ENCODE measurements at regions not wholly inside any gene's neighbourhood (a gene's known extent, or its start where the extent isn't known, plus 50 kb on each side); places are given as distances from the start of the nearest gene placed in this dataset.

DNA sequence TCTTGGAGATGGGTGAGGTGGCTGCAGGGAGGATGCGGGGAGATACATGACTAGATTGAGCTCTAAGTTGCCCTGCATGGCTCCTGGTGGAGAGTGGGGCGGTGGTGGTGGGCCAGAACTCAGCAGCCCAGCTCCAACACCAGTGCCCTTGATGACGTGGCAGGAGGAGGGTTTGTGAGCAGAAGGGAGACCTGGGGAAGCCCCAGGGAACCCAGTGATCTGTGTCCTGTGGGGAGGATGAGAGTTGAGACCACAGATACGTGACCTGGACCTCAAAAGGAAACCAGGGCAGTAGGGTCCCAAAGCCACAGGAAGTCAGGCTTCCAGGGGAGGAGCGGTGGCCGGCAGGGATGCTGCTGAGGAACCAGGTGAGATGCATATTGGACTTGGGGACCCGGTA is 989.1 kb upstream of the TMEM132C start:
- Mint-ChIP-seq H3K27me3 (ENCODE audit: unreplicated experiment) (no peaks in the 10 kb centered on the region), H3K9me3 (ENCODE audit: low read depth, unreplicated experiment) (peaks cover 16% of the 10 kb centered on the region), H3K36me3 (ENCODE audit: insufficient read depth, unreplicated experiment) (no peaks in the 10 kb centered on the region), H3K4me1 (ENCODE audit: low read depth, unreplicated experiment) (no peaks in the 10 kb centered on the region), H3K27ac (ENCODE audit: unreplicated experiment) (no peak overlapping the region), H3K4me3 (ENCODE audit: low read depth, unreplicated experiment) (no peak overlapping the region)
- intact Hi-C loops (cut with micrococcal nuclease; ENCODE audit: unreplicated experiment), result no loop called here
- DNase-seq, result no peak
- CTCF ChIA-PET, result no interaction called here
- no TSS peak for BruUV-seq (replicated peaks)
- TF ChIP-seq, protein P1, sequence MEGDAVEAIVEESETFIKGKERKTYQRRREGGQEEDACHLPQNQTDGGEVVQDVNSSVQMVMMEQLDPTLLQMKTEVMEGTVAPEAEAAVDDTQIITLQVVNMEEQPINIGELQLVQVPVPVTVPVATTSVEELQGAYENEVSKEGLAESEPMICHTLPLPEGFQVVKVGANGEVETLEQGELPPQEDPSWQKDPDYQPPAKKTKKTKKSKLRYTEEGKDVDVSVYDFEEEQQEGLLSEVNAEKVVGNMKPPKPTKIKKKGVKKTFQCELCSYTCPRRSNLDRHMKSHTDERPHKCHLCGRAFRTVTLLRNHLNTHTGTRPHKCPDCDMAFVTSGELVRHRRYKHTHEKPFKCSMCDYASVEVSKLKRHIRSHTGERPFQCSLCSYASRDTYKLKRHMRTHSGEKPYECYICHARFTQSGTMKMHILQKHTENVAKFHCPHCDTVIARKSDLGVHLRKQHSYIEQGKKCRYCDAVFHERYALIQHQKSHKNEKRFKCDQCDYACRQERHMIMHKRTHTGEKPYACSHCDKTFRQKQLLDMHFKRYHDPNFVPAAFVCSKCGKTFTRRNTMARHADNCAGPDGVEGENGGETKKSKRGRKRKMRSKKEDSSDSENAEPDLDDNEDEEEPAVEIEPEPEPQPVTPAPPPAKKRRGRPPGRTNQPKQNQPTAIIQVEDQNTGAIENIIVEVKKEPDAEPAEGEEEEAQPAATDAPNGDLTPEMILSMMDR (IDR thresholded peaks at IDR 0.05; ENCODE audit: unreplicated experiment), result no peak

DNA sequence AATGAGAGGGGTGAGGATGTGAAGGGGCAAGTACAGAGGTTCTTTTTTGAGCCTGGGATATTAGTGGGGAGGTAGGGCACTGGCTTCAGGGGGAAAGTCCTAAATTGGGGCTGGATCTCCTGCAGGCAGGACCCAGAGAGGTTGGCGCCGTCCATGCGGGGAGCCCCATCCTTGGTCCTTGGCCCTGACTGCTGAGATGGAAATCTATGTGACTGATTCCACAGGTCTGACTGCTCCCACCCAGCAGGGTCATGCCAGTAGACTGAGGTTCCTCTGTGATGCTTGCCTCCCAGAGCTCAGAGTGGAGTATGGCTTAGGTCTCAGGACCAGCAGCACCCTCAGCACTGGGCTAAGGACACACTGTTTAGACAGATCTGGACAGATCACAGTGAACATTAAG is 988.6 kb upstream of the TMEM132C start:
- H3K4me3 Mint-ChIP-seq (ENCODE audit: low read depth, unreplicated experiment), result no peak overlapping the region
- no peak overlapping the region for H3K27ac Mint-ChIP-seq (ENCODE audit: unreplicated experiment)
- TF ChIP-seq, protein P1 (IDR thresholded peaks at IDR 0.05; ENCODE audit: unreplicated experiment), result no peak
- DNase-seq, result no peak
- CTCF ChIA-PET, result no interaction called here
- no peaks in the 10 kb centered on the region for H3K27me3 Mint-ChIP-seq (ENCODE audit: unreplicated experiment)
- peaks cover 15% of the 10 kb centered on the region for H3K9me3 Mint-ChIP-seq (ENCODE audit: low read depth, unreplicated experiment)
- intact Hi-C loops (cut with micrococcal nuclease; ENCODE audit: unreplicated experiment), result no loop called here
- BruUV-seq (replicated peaks), result no TSS peak
- H3K4me1 Mint-ChIP-seq (ENCODE audit: low read depth, unreplicated experiment), result no peaks in the 10 kb centered on the region
- no peaks in the 10 kb centered on the region for H3K36me3 Mint-ChIP-seq (ENCODE audit: insufficient read depth, unreplicated experiment)

DNA sequence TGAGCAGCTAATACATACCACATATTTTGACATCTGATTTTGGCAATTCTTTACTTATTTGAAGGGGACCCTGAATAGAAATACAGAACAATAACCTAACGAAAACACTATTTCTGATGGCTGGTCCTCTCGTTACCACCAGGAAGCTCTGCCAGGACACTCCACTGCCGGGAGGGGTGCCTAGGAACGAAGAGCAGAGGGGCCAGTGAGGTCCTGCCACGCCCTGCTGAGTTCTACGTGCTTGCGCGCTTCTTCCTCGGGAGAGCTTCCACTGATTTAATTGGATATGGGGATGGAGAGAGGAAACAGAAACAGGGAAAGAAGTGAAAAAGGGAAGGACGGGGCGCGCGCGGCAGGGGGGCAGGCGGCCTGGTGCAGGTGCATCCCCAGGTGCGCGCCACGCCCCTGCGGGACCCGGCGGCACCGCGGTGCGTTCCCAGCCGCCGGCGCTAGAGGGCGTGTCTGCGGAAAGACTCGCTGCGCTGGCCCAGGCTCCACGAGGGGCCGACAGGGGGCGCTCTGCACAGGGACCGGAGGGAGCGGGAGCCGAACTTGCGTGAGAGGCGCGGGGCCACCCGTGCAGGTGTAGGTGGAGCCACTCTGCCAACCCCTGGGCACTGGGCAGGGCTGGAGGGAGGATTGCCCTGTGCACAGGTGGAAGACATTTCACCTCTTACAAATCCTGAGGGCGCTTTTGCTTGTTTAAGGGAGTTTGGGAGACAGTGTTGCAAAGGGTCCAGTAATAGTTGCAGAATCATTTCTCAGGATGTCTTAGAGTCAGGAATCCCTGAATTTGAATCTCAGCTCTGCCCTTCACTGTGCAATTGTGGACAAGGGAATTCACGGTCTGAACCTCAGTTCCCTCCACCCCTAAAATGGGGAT is 986.3 kb upstream of the TMEM132C start:
- Mint-ChIP-seq H3K36me3 (ENCODE audit: insufficient read depth, unreplicated experiment) (no peaks in the 10 kb centered on the region), H3K9me3 (ENCODE audit: low read depth, unreplicated experiment) (peaks cover 20% of the 10 kb centered on the region), H3K4me1 (ENCODE audit: low read depth, unreplicated experiment) (no peaks in the 10 kb centered on the region), H3K4me3 (ENCODE audit: low read depth, unreplicated experiment) (no peak overlapping the region), H3K27me3 (ENCODE audit: unreplicated experiment) (no peaks in the 10 kb centered on the region), H3K27ac (ENCODE audit: unreplicated experiment) (no peak overlapping the region)
- TF ChIP-seq, protein P1 (IDR thresholded peaks at IDR 0.05; ENCODE audit: unreplicated experiment), result peak; percentile 26
- BruUV-seq (replicated peaks), result no TSS peak
- CTCF ChIA-PET, result no interaction called here
- no peak for DNase-seq
- intact Hi-C loops (cut with micrococcal nuclease; ENCODE audit: unreplicated experiment), result no loop called here

DNA sequence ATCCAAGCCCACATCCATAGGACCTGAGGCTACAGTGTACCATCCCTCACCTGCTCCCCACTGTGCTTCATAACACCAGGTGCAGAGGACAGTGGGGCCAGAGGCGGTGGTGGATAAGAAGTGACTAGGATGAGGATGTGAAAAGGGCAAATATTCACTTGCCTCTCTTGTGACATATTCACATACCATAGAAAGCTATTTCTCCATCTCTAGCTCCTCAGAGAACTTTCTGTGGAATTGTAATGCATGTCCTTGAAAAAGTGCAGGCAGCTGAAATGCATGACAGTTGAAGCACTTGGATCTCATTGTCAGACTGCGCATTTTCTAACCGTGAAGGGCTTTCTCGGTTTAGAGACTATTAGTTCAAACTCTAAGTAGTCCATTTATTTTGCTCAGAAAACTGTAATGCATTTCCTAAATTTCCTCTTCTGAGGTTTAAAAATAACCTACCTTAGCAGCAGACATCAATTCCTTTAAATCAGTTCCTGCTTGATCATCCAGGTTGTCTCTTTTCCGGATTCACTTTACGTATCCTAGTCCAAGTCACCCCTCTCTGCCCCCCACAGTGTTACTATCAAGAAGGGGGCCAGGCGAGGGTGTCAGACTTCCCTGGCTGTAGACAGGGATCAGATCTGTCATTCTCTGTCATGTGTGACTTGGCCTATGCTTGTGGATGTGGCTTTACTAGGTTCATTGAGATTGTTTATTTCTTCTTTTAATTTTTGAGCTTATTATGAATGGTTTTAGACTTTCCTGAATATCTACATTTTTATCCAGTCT is 984.0 kb upstream of the TMEM132C start:
- no TSS peak for BruUV-seq (replicated peaks)
- CTCF ChIA-PET, result no interaction called here
- no peaks in the 10 kb centered on the region for H3K36me3 Mint-ChIP-seq (ENCODE audit: insufficient read depth, unreplicated experiment)
- no peaks in the 10 kb centered on the region for H3K4me1 Mint-ChIP-seq (ENCODE audit: low read depth, unreplicated experiment)
- H3K9me3 Mint-ChIP-seq (ENCODE audit: low read depth, unreplicated experiment), result peaks cover 10% of the 10 kb centered on the region
- no peak for DNase-seq
- no peak overlapping the region for H3K27ac Mint-ChIP-seq (ENCODE audit: unreplicated experiment)
- TF ChIP-seq, protein P1 (IDR thresholded peaks at IDR 0.05; ENCODE audit: unreplicated experiment), result no peak
- H3K27me3 Mint-ChIP-seq (ENCODE audit: unreplicated experiment), result no peaks in the 10 kb centered on the region
- intact Hi-C loops (cut with micrococcal nuclease; ENCODE audit: unreplicated experiment), result no loop called here
- H3K4me3 Mint-ChIP-seq (ENCODE audit: low read depth, unreplicated experiment), result no peak overlapping the region
